GM18498 (cell line): ENCODE measurements at regions not wholly inside any gene's neighbourhood (a gene's known extent, or its start where the extent isn't known, plus 50 kb on each side); places are given as distances from the start of the nearest gene placed in this dataset.
"Not testable (repeated sequence)": the region's sequence is repeated elsewhere in the genome, so short reads cannot be mapped to it uniquely, and the experiment has no call there.

Experiments used
- ATAC-seq: cut with Tn5 transposase; IDR thresholded peaks from one replicate; pipeline ENCODE4 v1.9.1; 2021; ENCODE audit warnings: mild to moderate bottlenecking, moderate library complexity; ENCODE audit not compliant: unreplicated experiment

GRCh38 chr17:33929181-33929724 is 325.8 kb upstream of the CCL2 start:
- ATAC-seq: no peak

DNA sequence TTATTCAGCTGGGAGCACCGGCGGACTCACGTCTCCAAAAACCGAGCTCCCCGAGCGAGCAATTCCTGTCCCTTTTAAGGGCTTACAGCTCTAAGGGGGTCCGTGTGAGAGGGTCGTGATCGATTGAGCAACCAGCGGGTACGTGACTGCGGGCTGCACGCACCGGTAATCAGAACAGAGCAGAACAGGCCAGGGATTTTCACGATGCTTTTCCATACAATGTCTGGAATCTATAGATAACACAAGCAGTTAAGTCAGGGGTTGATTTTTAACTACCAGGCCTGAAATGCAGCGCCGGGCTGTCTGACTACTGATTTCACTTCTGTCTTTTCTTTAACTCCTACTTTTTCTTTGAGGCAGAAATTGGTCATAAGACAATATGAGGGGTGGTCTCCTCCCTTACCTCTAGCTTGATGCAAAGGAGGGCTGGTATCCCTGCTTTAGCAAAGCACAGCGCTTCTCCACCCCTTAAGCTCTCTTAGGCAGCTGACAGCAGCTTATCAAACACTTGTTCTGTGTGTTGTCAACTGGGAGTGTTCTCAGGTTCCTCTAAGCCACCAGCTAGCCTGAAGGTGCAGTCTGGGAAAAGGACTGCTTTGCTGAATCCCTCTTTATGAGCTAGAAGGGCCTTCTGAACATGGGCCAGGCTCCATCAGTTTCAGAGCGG is 323.8 kb upstream of the CCL2 start:
- ATAC-seq: not testable (repeated sequence)

DNA sequence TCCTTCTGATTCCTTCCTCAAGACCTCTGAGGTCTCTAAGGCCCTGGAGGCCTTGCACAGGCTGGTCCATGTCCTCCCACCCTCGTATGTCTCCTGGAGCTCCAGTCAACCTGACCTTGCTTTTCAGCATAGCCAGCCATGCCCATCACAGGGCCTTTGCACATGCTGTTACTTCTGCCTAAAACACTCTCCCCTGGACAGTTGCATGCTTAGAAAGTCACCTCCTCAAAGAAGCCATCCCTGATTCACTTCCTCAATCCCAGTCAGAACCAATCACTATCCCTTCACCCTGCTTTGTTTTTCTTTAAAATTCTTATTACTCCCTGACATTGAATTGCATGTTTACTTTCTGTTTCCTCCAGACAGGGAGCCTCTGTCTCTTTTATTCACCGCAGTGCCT is 322.1 kb upstream of the CCL2 start:
- ATAC-seq: no peak

DNA sequence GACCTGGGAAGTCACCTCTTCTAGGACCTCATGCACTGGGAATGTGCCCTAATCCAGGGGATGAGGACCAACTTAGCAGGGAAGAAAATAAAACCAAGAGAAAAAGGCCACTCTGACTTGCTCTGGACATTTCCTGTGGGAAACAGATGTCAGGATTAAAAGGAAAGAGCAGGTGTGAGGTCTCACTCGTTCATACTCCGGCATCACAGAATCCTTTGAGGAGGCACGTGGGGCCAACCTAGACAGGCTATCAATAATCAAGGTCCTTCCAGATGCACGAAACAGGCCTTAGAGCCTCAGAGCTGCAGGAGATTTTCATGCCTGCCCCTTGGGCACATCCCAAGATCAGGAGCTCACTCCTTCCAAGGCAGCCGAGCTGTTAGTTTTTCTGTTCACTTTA is 321.5 kb upstream of the CCL2 start:
- ATAC-seq: no peak

GRCh38 chr17:33934696-33935095 is 320.4 kb upstream of the CCL2 start:
- ATAC-seq: no peak

DNA sequence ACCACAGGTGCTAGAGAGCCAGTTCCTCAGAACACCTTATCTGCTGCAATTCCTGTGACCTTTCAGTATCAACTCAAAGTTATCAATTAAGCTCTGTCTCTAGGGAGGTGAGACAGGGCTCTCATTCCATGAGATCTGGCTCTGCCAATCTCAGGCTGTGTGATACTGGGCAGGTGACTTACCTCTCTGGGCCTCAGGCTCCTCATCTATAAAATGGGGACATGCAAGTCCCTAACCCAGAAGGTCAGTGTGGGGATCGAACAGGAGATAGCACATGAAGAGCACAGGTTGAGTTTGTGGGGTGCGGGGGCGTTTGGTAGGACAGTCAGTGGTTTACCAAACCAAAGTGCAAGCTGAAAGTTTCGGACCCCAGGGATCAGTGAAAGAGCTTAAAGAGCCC is 319.3 kb upstream of the CCL2 start:
- no peak for ATAC-seq

DNA sequence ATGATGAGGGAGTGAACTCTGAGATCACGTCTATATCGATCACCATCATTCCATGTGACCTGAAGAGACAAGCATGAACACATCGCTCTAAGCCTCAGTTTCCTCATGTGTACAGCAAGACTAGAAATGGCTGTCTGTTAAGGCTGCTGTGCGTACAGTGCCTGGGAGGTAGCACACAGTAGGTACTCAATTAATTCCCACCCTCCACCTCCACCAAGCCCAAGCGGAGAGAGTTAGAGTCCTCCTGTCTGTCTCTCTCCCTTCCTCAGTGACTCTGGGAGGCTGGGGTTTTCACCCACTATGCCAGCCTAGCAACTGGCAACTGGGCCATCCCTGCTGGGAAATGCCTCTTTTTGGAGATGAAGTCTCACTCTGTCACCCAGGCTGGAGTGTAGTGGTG is 318.3 kb upstream of the CCL2 start:
- no peak for ATAC-seq

GRCh38 chr17:33939959-33940358 is 315.1 kb upstream of the CCL2 start:
- no peak for ATAC-seq

GRCh38 chr17:33940769-33941370 is 314.2 kb upstream of the CCL2 start:
- ATAC-seq: no peak

- no peak for ATAC-seq
Observed at GRCh38 chr17:33941744-33942143, 313.3 kb upstream of the CCL2 start.

- no peak for ATAC-seq
Observed at GRCh38 chr17:33942414-33942813, 312.7 kb upstream of the CCL2 start.

- ATAC-seq: no peak
Observed at GRCh38 chr17:33944412-33944811, 310.7 kb upstream of the CCL2 start.

- ATAC-seq: no peak
Observed at GRCh38 chr17:33944826-33945225, 310.3 kb upstream of the CCL2 start.

GRCh38 chr17:33945646-33946546 is 309.2 kb upstream of the CCL2 start:
- no peak for ATAC-seq

- no peak for ATAC-seq
Observed at GRCh38 chr17:33947762-33948161, 307.3 kb upstream of the CCL2 start.

GRCh38 chr17:33948309-33948708 is 306.8 kb upstream of the CCL2 start:
- no peak for ATAC-seq

DNA sequence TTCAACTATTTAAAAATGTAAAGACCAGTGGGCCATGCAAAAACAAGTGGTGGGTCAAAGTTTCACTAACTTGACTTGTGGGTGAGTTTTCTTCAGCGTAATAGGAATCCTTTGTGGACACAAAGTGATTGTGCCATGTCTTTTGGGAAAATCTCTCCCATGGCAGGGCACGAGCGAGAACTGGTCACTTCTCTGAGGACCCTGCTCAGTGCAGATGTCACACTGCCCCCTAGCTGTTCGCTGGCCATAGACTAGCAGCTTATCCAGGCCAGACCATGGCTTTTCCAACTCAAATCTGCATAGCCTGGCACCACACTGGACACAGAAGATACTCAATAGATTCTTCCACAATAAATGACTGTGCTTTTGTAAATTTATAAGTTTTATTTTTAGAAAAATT is 306.0 kb upstream of the CCL2 start:
- ATAC-seq: no peak

DNA sequence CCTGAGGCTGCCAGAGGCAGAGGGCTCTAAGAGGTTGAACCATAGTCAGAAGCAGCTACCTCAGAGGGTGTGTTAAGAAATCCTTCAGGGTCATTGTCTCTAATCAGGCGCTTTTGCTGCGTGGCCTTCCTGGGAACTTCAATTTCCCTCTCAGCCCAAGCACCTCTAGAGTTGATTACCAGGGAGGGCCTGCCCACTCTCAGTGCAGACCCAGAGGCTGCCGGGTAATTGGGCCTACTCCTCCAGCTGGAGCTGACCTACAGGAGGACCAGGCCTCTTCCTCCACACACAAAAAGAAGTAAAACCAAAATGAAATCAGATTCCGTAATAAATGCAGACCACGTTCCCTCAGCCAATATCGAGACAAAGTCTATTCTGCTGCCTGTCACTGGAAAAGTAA is 305.0 kb upstream of the CCL2 start:
- ATAC-seq: no peak

GRCh38 chr17:33952425-33952824 is 302.7 kb upstream of the CCL2 start:
- ATAC-seq: no peak

GRCh38 chr17:33954597-33954996 is 300.5 kb upstream of the CCL2 start:
- ATAC-seq: no peak

GRCh38 chr17:33955461-33955860 is 299.6 kb upstream of the CCL2 start:
- no peak for ATAC-seq

DNA sequence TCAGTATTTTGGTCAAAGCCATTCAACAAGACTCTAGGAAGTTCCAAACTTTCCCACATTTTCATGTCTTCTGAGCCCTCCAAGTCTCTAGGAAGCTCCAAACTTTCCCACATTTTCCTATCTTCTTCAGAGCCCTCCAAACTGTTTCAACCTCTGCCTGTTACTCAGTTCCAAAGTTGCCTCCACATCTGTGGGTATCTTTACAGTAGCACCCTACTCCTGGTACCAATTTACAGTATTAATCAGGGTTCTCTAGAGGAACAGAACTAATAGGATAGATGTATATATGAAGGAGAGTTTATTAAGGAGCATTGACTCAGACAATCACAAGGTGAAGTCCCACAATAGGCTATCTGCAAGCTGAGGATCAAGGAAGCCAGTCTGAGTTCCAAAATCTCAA is 296.0 kb upstream of the CCL2 start:
- ATAC-seq: not testable (repeated sequence)
